H1 (cell line): ENCODE measurements at regions not wholly inside any gene's neighbourhood (a gene's known extent, or its start where the extent isn't known, plus 50 kb on each side); places are given as distances from the start of the nearest gene placed in this dataset.

Experiments used
- CREB1 ChIP-seq: IDR thresholded peaks from 2 replicates; pipeline ENCODE4 v1.6.1; 2012; ENCODE audit warnings: inconsistent platforms
- CTBP2 ChIP-seq: IDR thresholded peaks from 2 replicates; pipeline ENCODE4 v1.7.0; 2011; ENCODE audit warnings: borderline replicate concordance, mild to moderate bottlenecking, moderate library complexity, mixed read lengths, low read length; ENCODE audit not compliant: insufficient read depth, insufficient read length
- POLR2A ChIP-seq, 2 experiments: IDR thresholded peaks; 1 replicate in 1 of 2; 2 replicates in 1 of 2; pipeline ENCODE4 v1.6.1; 2011; ENCODE audit warnings: low read depth in 2 of 2, low read length in 2 of 2, mild to moderate bottlenecking in 2 of 2; ENCODE audit errors: control extremely low read depth in 1 of 2
- SP2 ChIP-seq: IDR thresholded peaks from 2 replicates; pipeline ENCODE4 v1.6.1; 2012; ENCODE audit warnings: mild to moderate bottlenecking, low read length, inconsistent platforms
- YY1 ChIP-seq: IDR thresholded peaks from 2 replicates; pipeline ENCODE4 v1.6.1; 2011; ENCODE audit warnings: low read depth, mild to moderate bottlenecking, low read length

GRCh38 chr9:32863291-32863690 lies 80.0 kb downstream of the TMEM215 start (continued):
- TF ChIP-seq CTBP2 (no peak), YY1 (no peak), SP2 (no peak), POLR2A (IDR thresholded peaks at IDR 0.05; ENCODE audit: control extremely low read depth in 1 of 2, low read depth in 2 of 2, low read length in 2 of 2) (no peak), CREB1 (no peak)
